Adipose tissue (tissue), 3 donors: ENCODE measurements at regions not wholly inside any gene's neighbourhood (a gene's known extent, or its start where the extent isn't known, plus 50 kb on each side); places are given as distances from the start of the nearest gene placed in this dataset.
"Not testable (repeated sequence)": the region's sequence is repeated elsewhere in the genome, so short reads cannot be mapped to it uniquely, and the experiment has no call there.

Source experiments
- H3K27ac ChIP-seq: one replicate; pipeline ENCODE4 v1.5.1; 2013; ENCODE audit warnings: low read depth, low read length
- WGBS, 3 donors: extraction: QIAGEN DNeasy Blood & Tissue Kit; methylation state at CpG; one replicate each; pipeline ENCODE4 v1.1.7; 2013; 5-methylcytosine and 5-hydroxymethylcytosine counted together
- donor health status: healthy with polysubstance abuse.
- donor health status: Bipolar disorder and iron deficiency.
- donor health status: healthy.

DNA sequence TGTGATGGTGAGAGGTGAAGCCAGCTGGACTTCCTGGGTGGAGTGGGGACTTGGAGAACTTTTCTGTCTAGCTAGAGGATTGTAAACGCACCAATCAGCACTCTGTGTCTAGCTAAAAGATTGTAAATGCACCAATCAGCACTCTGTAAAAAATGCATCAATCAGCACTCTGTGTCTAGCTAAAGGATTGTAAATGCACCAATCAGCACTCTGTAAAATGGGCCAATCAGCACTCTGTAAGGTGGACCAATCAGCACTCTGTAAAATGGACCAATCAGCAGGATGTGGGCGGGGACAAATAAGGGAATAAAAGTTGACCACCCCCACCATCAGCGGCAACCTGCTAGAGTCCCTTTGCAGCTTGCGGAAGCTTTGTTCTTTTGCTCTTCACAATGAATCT is 185.9 kb downstream of the RPS24 start:
- WGBS, 3 donors, result 77 to 93% (median 92%) methylated on average over 4 of the region's 4 CpGs
- H3K27ac ChIP-seq, result not testable (repeated sequence)

- H3K27ac ChIP-seq, result no peak overlapping the region
- 93 to 100% (median 94%) methylated on average over 2 of the region's 2 CpGs for WGBS, 3 donors
Measured at GRCh38 chr10:78220781-78221180, 187.1 kb downstream of the RPS24 start.

- no peak overlapping the region for H3K27ac ChIP-seq
- WGBS, 3 donors, result 85 to 89% (median 86%) methylated on average over 11 of the region's 11 CpGs
Measured at GRCh38 chr10:78222096-78222790, 188.6 kb downstream of the RPS24 start.

GRCh38 chr10:78223088-78223487 is 189.4 kb downstream of the RPS24 start:
- H3K27ac ChIP-seq, result no peak overlapping the region
- WGBS, 3 donors, result 74 to 83% (median 76%) methylated on average over 7 of the region's 7 CpGs

- 91 to 92% (median 91%) methylated on average over 6 of the region's 6 CpGs for WGBS, 3 donors
- H3K27ac ChIP-seq, result no peak overlapping the region
Measured at GRCh38 chr10:78224602-78225001, 190.9 kb downstream of the RPS24 start.

DNA sequence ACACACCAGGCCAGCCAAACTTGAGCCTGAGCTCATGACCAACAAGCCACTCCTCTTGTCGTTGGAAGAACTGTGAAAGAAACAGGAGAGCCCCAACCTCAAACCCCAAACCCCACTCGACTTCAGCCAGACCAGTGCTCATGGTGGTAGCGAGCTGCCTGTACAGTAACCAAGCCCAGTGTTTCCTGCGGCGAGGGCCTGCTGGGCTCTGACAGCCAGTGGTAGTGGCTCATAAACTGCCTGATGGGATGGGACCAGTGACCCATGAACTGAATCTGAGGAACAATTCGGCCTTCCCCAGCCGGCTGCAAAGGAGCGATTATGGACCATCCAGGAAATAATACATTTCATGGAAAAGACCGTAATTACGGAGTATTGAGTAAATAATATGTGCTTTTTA is 191.9 kb downstream of the RPS24 start:
- H3K27ac ChIP-seq, result no peak overlapping the region
- 95 to 96% (median 96%) methylated on average over 10 of the region's 10 CpGs for WGBS, 3 donors

DNA sequence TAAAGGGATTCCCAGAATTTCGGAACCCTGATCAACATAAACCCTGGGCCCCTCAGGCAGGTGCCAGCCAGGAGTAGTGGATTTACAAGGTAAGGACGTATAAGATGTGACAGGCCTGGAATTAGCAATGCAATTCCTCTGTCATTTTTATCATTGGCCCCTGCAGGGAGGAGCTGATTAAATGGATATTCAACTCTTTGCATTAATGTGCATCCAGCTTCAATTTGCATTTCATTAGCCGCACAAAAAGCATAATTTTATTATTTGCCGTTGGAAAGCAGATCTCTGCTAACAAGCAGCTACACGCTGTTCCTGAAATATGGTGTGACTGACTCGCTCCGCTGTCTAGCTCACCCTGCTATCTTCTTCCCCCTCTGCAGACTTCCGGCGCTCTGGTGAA is 195.8 kb downstream of the RPS24 start:
- 90 to 95% (median 91%) methylated on average over 9 of the region's 9 CpGs for WGBS, 3 donors

GRCh38 chr10:78229950-78230675 is 196.4 kb downstream of the RPS24 start:
- no peak overlapping the region for H3K27ac ChIP-seq
- WGBS, 3 donors, result 86 to 95% (median 95%) methylated on average over 5 of the region's 5 CpGs

More for the DNA sequence above, 195.8 kb downstream of the RPS24 start:
- no peak overlapping the region for H3K27ac ChIP-seq

DNA sequence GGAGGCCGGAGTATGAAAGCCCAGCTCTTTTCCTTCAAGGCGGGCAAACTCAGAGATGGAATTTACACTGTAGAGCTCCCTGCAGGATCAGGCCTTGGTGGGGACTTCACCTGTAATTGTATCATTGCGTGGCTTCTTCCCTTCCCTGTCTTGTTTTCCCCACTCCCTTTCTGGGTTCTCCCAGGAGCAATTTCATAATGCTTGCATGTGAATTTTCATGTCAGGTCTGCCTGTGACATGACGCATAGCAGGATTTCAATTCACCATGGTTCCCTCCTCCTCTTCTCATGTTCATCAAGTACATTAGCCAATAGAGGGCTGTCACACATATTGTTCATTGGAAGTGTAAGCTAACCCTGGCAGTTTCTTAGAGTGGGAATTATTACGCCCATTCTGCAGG is 197.7 kb downstream of the RPS24 start:
- H3K27ac ChIP-seq, result no peak overlapping the region
- WGBS, 3 donors, result 75 to 89% (median 88%) methylated on average over 4 to 5 of the region's 5 CpGs

DNA sequence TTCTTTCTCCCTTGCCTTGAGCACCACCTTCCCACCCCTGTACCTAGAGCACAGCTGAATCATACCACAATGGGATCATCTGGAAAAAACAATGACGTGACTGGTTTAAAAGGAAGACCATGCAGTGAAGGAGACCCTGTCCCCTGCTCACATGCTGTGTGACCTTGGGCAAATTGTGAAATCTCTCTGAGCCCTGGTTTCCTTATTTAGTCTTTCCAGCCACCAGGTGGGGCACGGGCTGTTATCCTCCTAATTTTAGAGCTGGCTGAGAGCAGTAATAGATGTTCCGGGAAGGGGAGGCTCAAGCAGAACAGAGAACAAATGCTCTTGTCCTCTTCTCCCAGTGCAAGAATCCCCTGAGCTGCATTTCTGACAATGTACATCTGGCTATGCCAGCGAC is 198.3 kb downstream of the RPS24 start:
- WGBS, 3 donors, result 53 to 69% (median 55%) methylated on average over 4 of the region's 4 CpGs
- no peak overlapping the region for H3K27ac ChIP-seq

DNA sequence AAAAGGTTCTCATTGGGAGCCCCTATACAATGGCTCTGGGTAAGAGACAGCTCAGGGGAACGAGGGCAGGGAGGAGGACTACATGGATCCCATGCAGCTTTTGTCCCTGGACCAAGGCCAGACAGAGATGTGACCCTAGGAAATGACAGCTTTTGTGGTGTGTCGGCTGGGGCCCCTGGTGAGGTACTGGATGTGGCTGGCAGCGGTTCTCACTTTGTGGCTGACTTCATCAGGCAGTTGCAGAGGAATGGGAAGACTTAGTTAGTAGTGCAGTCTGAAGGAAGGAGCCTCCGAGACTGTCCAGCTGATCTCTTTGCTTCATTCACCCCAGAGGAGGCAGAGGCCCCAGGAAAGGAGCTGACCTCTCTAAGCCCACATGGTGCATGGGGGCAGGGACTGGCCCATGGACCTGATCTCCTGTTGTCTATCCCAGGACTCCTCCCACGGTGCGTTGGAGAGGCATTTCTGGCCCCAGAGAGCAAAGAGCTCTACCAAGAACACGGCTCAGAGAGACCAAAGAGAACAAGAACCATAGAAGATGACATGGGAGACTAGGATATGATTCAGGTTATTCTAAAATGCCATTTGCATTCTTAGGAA is 202.9 kb downstream of the RPS24 start:
- no peak overlapping the region for H3K27ac ChIP-seq
- 69 to 84% (median 74%) methylated on average over 7 of the region's 7 CpGs for WGBS, 3 donors

DNA sequence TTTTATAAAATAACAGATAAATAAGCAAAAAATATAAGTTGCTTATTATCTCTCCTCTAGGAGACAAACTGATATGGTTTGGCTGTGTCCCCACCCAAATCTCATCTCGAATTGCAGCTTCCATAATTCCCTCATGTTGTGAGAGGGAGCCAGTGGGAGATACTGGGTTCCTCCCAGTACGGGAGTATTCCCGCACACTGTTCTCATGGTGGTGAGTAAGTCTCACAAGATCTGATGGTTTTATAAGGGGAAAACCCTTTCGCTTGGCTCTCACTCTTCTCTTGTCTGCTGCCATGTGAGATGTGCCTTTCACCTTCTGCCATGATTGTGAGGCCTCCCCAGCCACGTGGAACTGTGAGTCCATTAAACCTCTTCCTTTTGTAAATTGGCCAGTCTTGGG is 204.3 kb downstream of the RPS24 start:
- 66 to 70% (median 70%) methylated on average over 5 of the region's 5 CpGs for whole genome bisulfite sequencing, 3 donors
- H3K27ac ChIP-seq, result not testable (repeated sequence)

GRCh38 chr10:78247266-78247665 is 213.6 kb downstream of the RPS24 start:
- no peak overlapping the region for H3K27ac ChIP-seq
- WGBS, 3 donors, result 84 to 100% (median 98%) methylated on average over 2 of the region's 2 CpGs

DNA sequence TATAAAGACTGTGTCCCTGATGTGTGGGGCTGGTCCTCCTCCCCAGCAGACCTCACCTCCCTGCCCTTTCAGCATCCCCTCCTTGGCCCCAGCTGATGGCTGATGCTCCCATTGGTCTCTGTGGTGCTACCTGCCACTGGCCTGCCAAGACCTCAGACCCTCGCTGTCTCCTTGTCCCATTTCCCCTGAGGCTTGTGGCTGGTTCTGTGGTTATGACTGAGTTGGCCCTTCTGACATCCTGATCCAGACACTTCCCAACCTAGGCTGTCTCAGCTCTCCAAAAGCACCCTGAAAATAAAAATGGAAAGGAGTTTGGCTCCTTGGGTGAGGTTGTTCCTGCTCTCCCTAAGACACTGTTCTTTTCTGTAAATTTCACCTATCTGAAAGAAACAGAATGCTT is 214.2 kb downstream of the RPS24 start:
- H3K27ac ChIP-seq, result no peak overlapping the region
- WGBS, 3 donors, result 56 to 95% (median 63%) methylated on average over 1 of the region's 1 CpG

DNA sequence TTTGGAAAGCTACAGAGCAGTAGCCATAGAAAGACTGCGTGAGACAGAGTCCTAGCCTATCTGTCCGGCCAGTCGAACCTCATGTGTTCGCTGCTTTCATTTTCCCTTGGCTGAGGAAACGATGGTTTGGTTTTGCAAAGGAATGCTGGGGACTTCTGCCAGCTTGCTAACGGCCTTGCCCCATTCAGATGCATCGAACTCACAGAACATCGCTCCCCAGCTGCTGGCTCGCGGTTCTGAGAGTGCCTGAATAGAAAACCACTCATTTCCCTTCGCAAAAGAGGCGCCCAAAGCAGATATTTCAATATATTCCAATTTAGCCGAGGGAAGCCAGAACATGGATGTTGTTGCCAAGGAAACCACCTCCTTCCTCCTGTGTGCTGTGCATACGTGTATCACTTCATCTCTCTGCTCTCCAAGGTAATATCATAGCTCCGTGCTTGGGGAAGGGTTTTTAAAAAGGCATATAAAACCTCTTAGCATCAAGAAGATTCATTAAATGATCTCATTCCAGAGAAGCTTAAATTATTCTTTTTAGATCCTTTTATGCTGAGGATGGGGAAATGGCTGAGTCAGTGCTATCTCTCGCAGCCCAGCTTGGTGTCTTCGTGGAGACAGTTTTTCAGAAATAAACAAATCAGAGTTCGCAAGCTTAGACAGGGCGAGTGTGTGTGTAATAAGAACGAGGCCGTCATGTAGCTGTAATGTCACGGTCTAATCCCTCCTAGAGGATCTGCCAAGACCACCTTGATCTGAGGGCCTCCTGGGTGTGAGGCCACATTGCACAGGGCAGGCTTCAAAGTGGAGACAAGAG is 215.2 kb downstream of the RPS24 start:
- 35 to 65% (median 36%) methylated on average over 22 of the region's 22 CpGs for WGBS, 3 donors

DNA sequence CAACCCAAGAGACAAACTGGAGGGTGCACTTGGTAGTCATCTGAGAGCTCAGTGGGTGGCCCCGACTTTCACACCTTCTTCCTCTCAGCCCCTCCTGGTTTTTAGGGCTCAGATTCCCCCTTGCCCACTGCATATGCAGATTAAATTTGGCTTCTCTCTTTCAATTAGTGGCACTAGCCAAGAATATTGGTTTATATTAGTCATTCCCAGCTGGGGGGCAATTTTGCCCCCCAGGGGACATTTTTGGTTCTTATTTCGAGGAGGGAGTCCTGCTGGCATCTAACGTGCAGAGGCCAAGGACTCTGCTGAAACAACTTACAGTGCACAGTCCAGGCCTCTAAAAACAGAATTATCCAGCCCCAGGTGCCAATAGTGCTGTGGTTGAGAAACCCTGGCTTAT is 216.0 kb downstream of the RPS24 start:
- 58 to 83% (median 65%) methylated on average over 3 of the region's 3 CpGs for WGBS, 3 donors
- no peak overlapping the region for H3K27ac ChIP-seq

More for the DNA sequence above, 215.2 kb downstream of the RPS24 start:
- no peak overlapping the region for H3K27ac ChIP-seq

GRCh38 chr10:78250313-78251015 is 216.8 kb downstream of the RPS24 start:
- H3K27ac ChIP-seq, result no peak overlapping the region
- 53 to 82% (median 59%) methylated on average over 8 of the region's 8 CpGs for WGBS, 3 donors

- WGBS, 3 donors, result 78 to 88% (median 83%) methylated on average over 7 of the region's 7 CpGs
- no peak overlapping the region for H3K27ac ChIP-seq
Measured at GRCh38 chr10:78251016-78251385, 217.3 kb downstream of the RPS24 start.
